ENCODE measurements at regions not wholly inside any gene's neighbourhood (a gene's known extent, or its start where the extent isn't known, plus 50 kb on each side); places are given as distances from the start of the nearest gene placed in this dataset.

DNA sequence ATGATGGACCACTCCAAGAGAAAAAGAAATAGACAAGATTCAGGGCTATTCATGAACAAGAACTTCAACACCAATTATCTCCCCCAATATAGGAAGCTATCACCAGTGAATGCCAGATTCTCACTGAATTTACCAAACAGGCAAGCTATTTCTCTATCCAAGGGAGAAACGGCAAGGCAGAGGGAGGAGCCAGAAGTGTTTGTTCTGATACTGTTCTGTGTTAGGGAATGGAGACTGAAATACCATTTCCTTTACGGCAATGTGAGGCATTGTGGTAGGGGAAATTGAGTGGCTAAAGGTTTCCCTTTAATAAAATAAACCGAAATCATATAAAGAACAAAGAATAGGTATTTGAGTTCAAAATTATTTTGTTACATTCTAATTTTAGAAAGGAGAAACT is 68.0 kb upstream of the ALDH1A1 start:
- DNase-seq (ENCODE audit: low read depth in 1 of 2, low spot score in 1 of 2) = no peak
- H3K27me3 ChIP-seq (ENCODE audit: insufficient read depth, poor library complexity, severe bottlenecking) = peaks cover 6% of the 10 kb centered on the region
- no peak overlapping the region for H3K27ac ChIP-seq (replicated peaks)
- no peak for TF ChIP-seq POLR2AphosphoS5 (IDR thresholded peaks at IDR 0.05; ENCODE audit: low read depth)
- TF ChIP-seq, protein P1, sequence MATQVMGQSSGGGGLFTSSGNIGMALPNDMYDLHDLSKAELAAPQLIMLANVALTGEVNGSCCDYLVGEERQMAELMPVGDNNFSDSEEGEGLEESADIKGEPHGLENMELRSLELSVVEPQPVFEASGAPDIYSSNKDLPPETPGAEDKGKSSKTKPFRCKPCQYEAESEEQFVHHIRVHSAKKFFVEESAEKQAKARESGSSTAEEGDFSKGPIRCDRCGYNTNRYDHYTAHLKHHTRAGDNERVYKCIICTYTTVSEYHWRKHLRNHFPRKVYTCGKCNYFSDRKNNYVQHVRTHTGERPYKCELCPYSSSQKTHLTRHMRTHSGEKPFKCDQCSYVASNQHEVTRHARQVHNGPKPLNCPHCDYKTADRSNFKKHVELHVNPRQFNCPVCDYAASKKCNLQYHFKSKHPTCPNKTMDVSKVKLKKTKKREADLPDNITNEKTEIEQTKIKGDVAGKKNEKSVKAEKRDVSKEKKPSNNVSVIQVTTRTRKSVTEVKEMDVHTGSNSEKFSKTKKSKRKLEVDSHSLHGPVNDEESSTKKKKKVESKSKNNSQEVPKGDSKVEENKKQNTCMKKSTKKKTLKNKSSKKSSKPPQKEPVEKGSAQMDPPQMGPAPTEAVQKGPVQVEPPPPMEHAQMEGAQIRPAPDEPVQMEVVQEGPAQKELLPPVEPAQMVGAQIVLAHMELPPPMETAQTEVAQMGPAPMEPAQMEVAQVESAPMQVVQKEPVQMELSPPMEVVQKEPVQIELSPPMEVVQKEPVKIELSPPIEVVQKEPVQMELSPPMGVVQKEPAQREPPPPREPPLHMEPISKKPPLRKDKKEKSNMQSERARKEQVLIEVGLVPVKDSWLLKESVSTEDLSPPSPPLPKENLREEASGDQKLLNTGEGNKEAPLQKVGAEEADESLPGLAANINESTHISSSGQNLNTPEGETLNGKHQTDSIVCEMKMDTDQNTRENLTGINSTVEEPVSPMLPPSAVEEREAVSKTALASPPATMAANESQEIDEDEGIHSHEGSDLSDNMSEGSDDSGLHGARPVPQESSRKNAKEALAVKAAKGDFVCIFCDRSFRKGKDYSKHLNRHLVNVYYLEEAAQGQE (IDR thresholded peaks at IDR 0.05; ENCODE audit: insufficient replicate concordance, low read depth) = no peak
- TF ChIP-seq, protein P2, sequence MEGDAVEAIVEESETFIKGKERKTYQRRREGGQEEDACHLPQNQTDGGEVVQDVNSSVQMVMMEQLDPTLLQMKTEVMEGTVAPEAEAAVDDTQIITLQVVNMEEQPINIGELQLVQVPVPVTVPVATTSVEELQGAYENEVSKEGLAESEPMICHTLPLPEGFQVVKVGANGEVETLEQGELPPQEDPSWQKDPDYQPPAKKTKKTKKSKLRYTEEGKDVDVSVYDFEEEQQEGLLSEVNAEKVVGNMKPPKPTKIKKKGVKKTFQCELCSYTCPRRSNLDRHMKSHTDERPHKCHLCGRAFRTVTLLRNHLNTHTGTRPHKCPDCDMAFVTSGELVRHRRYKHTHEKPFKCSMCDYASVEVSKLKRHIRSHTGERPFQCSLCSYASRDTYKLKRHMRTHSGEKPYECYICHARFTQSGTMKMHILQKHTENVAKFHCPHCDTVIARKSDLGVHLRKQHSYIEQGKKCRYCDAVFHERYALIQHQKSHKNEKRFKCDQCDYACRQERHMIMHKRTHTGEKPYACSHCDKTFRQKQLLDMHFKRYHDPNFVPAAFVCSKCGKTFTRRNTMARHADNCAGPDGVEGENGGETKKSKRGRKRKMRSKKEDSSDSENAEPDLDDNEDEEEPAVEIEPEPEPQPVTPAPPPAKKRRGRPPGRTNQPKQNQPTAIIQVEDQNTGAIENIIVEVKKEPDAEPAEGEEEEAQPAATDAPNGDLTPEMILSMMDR (IDR thresholded peaks at IDR 0.05; ENCODE audit: insufficient read depth, low read length) = no peak
- TF ChIP-seq GABPA (IDR thresholded peaks at IDR 0.05; ENCODE audit: low read depth) = no peak
- no peak for TF ChIP-seq SPI1 (IDR thresholded peaks at IDR 0.05; ENCODE audit: borderline replicate concordance, low read depth)
- H3K4me3 ChIP-seq (replicated peaks; ENCODE audit: insufficient read depth, low read length) = no peak overlapping the region

- Histone ChIP-seq H3K4me3 (replicated peaks; ENCODE audit: insufficient read depth, low read length) (no peak overlapping the region), H3K27me3 (ENCODE audit: insufficient read depth, poor library complexity, severe bottlenecking) (peaks cover 3% of the 10 kb centered on the region), H3K27ac (replicated peaks) (no peak overlapping the region)
- no peak for TF ChIP-seq POLR2AphosphoS5 (IDR thresholded peaks at IDR 0.05; ENCODE audit: low read depth)
- TF ChIP-seq, protein P2 (IDR thresholded peaks at IDR 0.05; ENCODE audit: insufficient read depth, low read length) = no peak
- no peak for TF ChIP-seq SPI1 (IDR thresholded peaks at IDR 0.05; ENCODE audit: borderline replicate concordance, low read depth)
- TF ChIP-seq, protein P1 (IDR thresholded peaks at IDR 0.05; ENCODE audit: insufficient replicate concordance, low read depth) = no peak
- TF ChIP-seq GABPA (IDR thresholded peaks at IDR 0.05; ENCODE audit: low read depth) = no peak
- no peak for DNase-seq (ENCODE audit: low read depth in 1 of 2, low spot score in 1 of 2)
Measured at GRCh38 chr9:73014011-73014410, 61.2 kb upstream of the ALDH1A1 start.

DNA sequence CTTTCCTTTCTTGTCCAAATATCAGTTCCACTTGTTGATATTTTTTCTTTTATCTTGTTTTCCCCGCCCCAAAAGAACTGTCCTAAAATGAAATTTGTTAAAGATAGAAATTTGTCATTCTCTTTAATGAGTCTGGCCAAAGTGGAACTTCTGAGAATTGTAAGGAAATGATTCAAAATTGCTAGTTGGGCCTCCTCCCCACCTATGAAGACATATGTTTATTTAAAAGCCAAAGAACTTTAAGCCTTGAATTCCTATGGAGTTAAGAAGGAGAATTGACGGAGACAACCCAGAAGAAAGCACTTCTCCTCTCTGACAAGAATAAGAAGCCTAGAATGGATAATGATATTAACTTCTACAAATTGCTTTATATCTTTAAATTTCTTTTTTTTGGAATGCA is 59.1 kb upstream of the ALDH1A1 start:
- no peak for DNase-seq (ENCODE audit: low read depth in 1 of 2, low spot score in 1 of 2)
- no peak overlapping the region for H3K4me3 ChIP-seq (replicated peaks; ENCODE audit: insufficient read depth, low read length)
- TF ChIP-seq, protein P1 (IDR thresholded peaks at IDR 0.05; ENCODE audit: insufficient replicate concordance, low read depth) = no peak
- TF ChIP-seq SPI1 (IDR thresholded peaks at IDR 0.05; ENCODE audit: borderline replicate concordance, low read depth) (no peak), GABPA (IDR thresholded peaks at IDR 0.05; ENCODE audit: low read depth) (no peak), POLR2AphosphoS5 (IDR thresholded peaks at IDR 0.05; ENCODE audit: low read depth) (no peak)
- TF ChIP-seq, protein P2 (IDR thresholded peaks at IDR 0.05; ENCODE audit: insufficient read depth, low read length) = no peak
- no peak overlapping the region for H3K27ac ChIP-seq (replicated peaks)
- H3K27me3 ChIP-seq (ENCODE audit: insufficient read depth, poor library complexity, severe bottlenecking) = peaks cover 3% of the 10 kb centered on the region

Data from HL-60 (cell line).